Activated naive CD8-positive, alpha-beta T cell treated with anti-CD3 and anti-CD28 coated beads, Interleukin-2, amount 50 U/mL, for 24 hours (primary cell): ENCODE measurements at regions not wholly inside any gene's neighbourhood (a gene's known extent, or its start where the extent isn't known, plus 50 kb on each side); places are given as distances from the start of the nearest gene placed in this dataset.
A peak's percentile ranks its signal among the peaks of the same experiment; 100 is the strongest.

Experiments used
- ATAC-seq: fragments of 150-1000 bp; cut with Tn5 transposase; one replicate; pipeline ENCODE4 v1.10.0; 2021
- DNase-seq: peaks from one replicate; pipeline ENCODE4 v3.0.0; 2021
- H3K27ac Mint-ChIP-seq: one replicate; pipeline ENCODE4 v1.8.0; 2021; ENCODE audit warnings: mild to moderate bottlenecking, mixed read lengths
- H3K27me3 Mint-ChIP-seq: one replicate; pipeline ENCODE4 v1.8.0; 2021; ENCODE audit warnings: mixed read lengths
- H3K36me3 Mint-ChIP-seq: one replicate; pipeline ENCODE4 v1.8.0; 2021; ENCODE audit warnings: low read depth, mixed read lengths
- H3K4me1 Mint-ChIP-seq: one replicate; pipeline ENCODE4 v1.8.0; 2021; ENCODE audit warnings: mixed read lengths
- H3K4me3 Mint-ChIP-seq: one replicate; pipeline ENCODE4 v1.8.0; 2021; ENCODE audit warnings: mild to moderate bottlenecking, moderate library complexity, mixed read lengths
- H3K9me3 Mint-ChIP-seq: one replicate; pipeline ENCODE4 v1.8.0; 2021; ENCODE audit warnings: mixed read lengths

DNA sequence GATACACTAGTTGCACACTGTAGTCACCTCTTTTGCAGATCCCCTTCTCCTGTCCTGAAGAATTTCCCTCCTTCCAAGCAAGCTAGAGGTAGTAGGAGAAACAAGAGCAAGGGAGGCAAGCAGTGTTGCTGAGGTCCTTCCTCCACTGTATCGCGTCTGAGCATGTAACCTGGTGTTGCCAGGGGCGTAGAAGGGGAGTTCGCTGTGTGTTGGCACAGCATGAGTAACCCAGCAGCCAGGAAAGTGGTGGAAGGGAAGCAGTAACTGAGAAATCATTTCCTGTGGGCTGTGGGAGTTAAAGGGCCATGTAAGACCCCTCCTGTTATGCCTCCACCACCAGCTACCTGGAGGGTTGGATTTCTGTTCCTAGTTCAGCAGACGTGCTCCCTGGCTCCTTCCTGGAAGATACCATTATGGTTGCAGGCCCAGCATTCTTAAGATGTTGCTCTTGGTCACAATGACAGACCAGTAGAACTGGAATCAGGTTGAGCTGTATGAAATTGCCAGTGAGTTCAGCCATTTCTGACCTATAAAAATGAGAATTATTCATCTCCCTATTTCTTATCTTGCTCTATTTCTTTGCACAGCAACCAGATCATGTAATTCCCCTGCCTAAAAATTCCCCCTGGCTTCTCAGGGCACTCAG, 215.3 kb upstream of the TOPAZ1 start:
- ATAC-seq (no peak), DNase-seq (no peak)
- Mint-ChIP-seq H3K27me3 (peaks cover 39% of the 10 kb centered on the region), H3K27ac (no peak overlapping the region), H3K36me3 (no peaks in the 10 kb centered on the region), H3K4me1 (peaks cover 7% of the 10 kb centered on the region), H3K4me3 (no peak overlapping the region), H3K9me3 (no peaks in the 10 kb centered on the region)

- H3K4me1 Mint-ChIP-seq, result no peaks in the 10 kb centered on the region
- no peaks in the 10 kb centered on the region for H3K36me3 Mint-ChIP-seq
- ATAC-seq (no peak), DNase-seq (no peak)
- H3K27me3 Mint-ChIP-seq, result peaks cover 21% of the 10 kb centered on the region
- H3K9me3 Mint-ChIP-seq, result no peaks in the 10 kb centered on the region
- H3K27ac Mint-ChIP-seq, result no peak overlapping the region
- no peak overlapping the region for H3K4me3 Mint-ChIP-seq
Observed at GRCh38 chr3:44029100-44029499, 212.6 kb upstream of the TOPAZ1 start.

GRCh38 chr3:44030285-44030684, 211.4 kb upstream of the TOPAZ1 start:
- ATAC-seq (no peak), DNase-seq (no peak)
- H3K27ac Mint-ChIP-seq, result no peak overlapping the region
- H3K36me3 Mint-ChIP-seq, result no peaks in the 10 kb centered on the region
- H3K9me3 Mint-ChIP-seq, result no peaks in the 10 kb centered on the region
- H3K4me3 Mint-ChIP-seq, result no peak overlapping the region
- H3K27me3 Mint-ChIP-seq, result peaks cover 17% of the 10 kb centered on the region
- no peaks in the 10 kb centered on the region for H3K4me1 Mint-ChIP-seq

GRCh38 chr3:44030687-44031305, 210.9 kb upstream of the TOPAZ1 start:
- H3K27me3 Mint-ChIP-seq, result peaks cover 20% of the 10 kb centered on the region
- no peak for ATAC-seq
- no peaks in the 10 kb centered on the region for H3K4me1 Mint-ChIP-seq
- H3K27ac Mint-ChIP-seq, result no peak overlapping the region
- H3K4me3 Mint-ChIP-seq, result no peak overlapping the region
- no peak for DNase-seq
- no peaks in the 10 kb centered on the region for H3K36me3 Mint-ChIP-seq
- H3K9me3 Mint-ChIP-seq, result no peaks in the 10 kb centered on the region

- Mint-ChIP-seq H3K27me3 (peaks cover 18% of the 10 kb centered on the region), H3K4me1 (no peaks in the 10 kb centered on the region), H3K36me3 (no peaks in the 10 kb centered on the region), H3K4me3 (no peak overlapping the region), H3K27ac (no peak overlapping the region), H3K9me3 (no peaks in the 10 kb centered on the region)
- DNase-seq (no peak), ATAC-seq (no peak)
Observed at GRCh38 chr3:44031387-44032380, 210.0 kb upstream of the TOPAZ1 start.

DNA sequence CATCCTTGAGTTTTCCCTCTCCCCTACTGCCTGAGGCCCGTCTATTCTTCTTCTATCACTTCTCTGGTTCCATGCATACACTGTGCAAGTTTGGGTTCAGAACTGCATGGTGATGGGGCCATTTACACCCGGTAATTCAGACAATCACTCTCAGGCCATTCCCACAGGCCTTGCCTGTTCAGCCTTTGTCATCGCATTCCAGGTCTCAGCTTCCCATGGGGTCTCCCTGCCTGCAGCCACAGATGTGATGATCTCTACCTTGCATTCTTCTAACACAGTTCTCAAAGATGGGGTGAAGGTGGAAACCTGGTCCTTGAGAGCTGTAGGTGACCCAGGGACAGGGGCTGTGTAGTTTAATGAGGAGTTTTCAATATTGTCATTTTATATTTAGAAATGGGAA, 209.2 kb upstream of the TOPAZ1 start:
- Mint-ChIP-seq H3K9me3 (no peaks in the 10 kb centered on the region), H3K4me3 (no peak overlapping the region), H3K4me1 (no peaks in the 10 kb centered on the region), H3K27ac (no peak overlapping the region), H3K27me3 (peaks cover 12% of the 10 kb centered on the region), H3K36me3 (no peaks in the 10 kb centered on the region)
- ATAC-seq (no peak), DNase-seq (no peak)

DNA sequence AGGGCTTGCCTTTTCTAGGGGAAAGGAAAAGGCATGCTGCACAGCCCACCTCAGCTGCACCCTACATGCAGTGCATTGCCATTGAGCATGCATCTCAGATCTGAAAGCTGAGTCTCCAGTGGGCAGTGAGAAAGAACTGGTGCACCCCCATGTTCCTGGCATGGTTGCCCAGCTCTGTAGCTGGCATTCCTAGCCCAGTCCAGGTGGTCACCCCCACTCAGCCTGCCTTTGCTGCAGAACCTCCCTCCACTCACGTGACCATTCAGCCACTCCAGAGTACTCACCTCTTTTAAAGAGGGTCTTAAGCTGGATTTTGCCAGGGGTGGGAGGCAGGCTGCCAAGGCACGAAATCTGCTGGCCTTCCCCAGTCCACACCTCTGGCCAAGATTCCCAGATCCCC, 208.6 kb upstream of the TOPAZ1 start:
- peaks cover 11% of the 10 kb centered on the region for H3K27me3 Mint-ChIP-seq
- no peaks in the 10 kb centered on the region for H3K9me3 Mint-ChIP-seq
- no peaks in the 10 kb centered on the region for H3K4me1 Mint-ChIP-seq
- no peaks in the 10 kb centered on the region for H3K36me3 Mint-ChIP-seq
- ATAC-seq (no peak), DNase-seq (no peak)
- no peak overlapping the region for H3K27ac Mint-ChIP-seq
- no peak overlapping the region for H3K4me3 Mint-ChIP-seq

GRCh38 chr3:44036850-44037249, 204.8 kb upstream of the TOPAZ1 start:
- H3K4me1 Mint-ChIP-seq, result no peaks in the 10 kb centered on the region

DNA sequence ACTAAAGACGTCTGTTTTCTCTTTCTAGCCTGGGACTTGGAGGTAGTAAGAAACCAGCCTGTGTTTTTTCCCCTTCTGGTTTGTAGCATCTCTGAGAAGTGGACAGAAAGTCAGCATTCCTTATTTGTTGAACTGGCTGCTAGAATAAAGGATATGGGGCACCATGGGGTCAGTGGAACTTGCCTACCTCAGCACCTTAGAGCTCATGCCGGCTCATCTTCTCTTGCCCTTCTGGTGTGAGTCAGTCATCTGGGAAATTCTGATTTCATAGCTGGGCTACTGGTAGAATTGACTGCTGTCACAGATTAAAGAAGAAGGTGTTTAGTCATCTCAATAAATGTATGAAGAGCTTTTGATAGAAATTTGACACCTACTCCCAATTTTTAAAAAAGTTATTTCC, 202.7 kb upstream of the TOPAZ1 start:
- no peak for DNase-seq
- ATAC-seq, result no peak
- H3K4me3 Mint-ChIP-seq, result no peak overlapping the region
- H3K9me3 Mint-ChIP-seq, result no peaks in the 10 kb centered on the region
- H3K27ac Mint-ChIP-seq, result no peak overlapping the region
- H3K27me3 Mint-ChIP-seq, result peaks cover 11% of the 10 kb centered on the region
- no peaks in the 10 kb centered on the region for H3K36me3 Mint-ChIP-seq
- no peaks in the 10 kb centered on the region for H3K4me1 Mint-ChIP-seq

More at GRCh38 chr3:44036850-44037249, 204.8 kb upstream of the TOPAZ1 start:
- DNase-seq (no peak), ATAC-seq (no peak)
- no peak overlapping the region for H3K4me3 Mint-ChIP-seq
- no peaks in the 10 kb centered on the region for H3K36me3 Mint-ChIP-seq
- H3K27me3 Mint-ChIP-seq, result peaks cover 11% of the 10 kb centered on the region
- H3K9me3 Mint-ChIP-seq, result no peaks in the 10 kb centered on the region
- H3K27ac Mint-ChIP-seq, result no peak overlapping the region

- Mint-ChIP-seq H3K27ac (no peak overlapping the region), H3K4me1 (peaks cover 17% of the 10 kb centered on the region), H3K27me3 (peaks cover 8% of the 10 kb centered on the region), H3K9me3 (no peaks in the 10 kb centered on the region), H3K36me3 (no peaks in the 10 kb centered on the region), H3K4me3 (no peak overlapping the region)
- ATAC-seq (no peak), DNase-seq (no peak)
Observed at GRCh38 chr3:44041726-44042125, 200.0 kb upstream of the TOPAZ1 start.

DNA sequence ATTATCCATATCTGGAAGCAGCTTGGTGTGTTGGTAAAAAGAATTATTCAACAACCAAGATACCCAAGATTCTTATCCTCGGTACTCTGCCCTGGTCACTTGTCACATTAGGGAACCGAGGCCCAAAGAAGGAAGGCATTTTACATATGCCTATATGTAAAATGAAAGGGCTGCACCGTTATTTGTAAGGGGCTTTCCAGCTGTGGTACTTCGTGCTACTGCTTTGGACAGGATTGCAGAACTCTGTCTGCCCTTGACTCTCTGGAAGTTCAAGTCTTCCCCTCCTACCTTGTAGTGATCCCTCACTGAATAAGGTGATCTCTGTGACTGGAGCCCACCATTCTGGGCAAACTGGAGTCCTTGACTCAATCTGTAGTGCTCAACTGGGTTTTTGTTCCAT, 198.9 kb upstream of the TOPAZ1 start:
- H3K9me3 Mint-ChIP-seq, result no peaks in the 10 kb centered on the region
- no peaks in the 10 kb centered on the region for H3K36me3 Mint-ChIP-seq
- H3K4me1 Mint-ChIP-seq, result peaks cover 17% of the 10 kb centered on the region
- no peak overlapping the region for H3K4me3 Mint-ChIP-seq
- peaks cover 8% of the 10 kb centered on the region for H3K27me3 Mint-ChIP-seq
- H3K27ac Mint-ChIP-seq, result no peak overlapping the region
- no peak for ATAC-seq
- no peak for DNase-seq

- ATAC-seq (peak; percentile 86), DNase-seq (peak; percentile 56)
- Mint-ChIP-seq H3K9me3 (no peaks in the 10 kb centered on the region), H3K27ac (peak overlapping the region; percentile 5), H3K4me1 (peaks cover 21% of the 10 kb centered on the region), H3K36me3 (no peaks in the 10 kb centered on the region), H3K27me3 (peaks cover 3% of the 10 kb centered on the region), H3K4me3 (no peak overlapping the region)
Observed at GRCh38 chr3:44045476-44046275, 196.0 kb upstream of the TOPAZ1 start.

- Mint-ChIP-seq H3K36me3 (no peaks in the 10 kb centered on the region), H3K9me3 (no peaks in the 10 kb centered on the region), H3K4me1 (peaks cover 21% of the 10 kb centered on the region), H3K27me3 (peaks cover 3% of the 10 kb centered on the region), H3K27ac (no peak overlapping the region), H3K4me3 (no peak overlapping the region)
- DNase-seq, result no peak
- no peak for ATAC-seq
Observed at GRCh38 chr3:44047796-44048195, 193.9 kb upstream of the TOPAZ1 start.

DNA sequence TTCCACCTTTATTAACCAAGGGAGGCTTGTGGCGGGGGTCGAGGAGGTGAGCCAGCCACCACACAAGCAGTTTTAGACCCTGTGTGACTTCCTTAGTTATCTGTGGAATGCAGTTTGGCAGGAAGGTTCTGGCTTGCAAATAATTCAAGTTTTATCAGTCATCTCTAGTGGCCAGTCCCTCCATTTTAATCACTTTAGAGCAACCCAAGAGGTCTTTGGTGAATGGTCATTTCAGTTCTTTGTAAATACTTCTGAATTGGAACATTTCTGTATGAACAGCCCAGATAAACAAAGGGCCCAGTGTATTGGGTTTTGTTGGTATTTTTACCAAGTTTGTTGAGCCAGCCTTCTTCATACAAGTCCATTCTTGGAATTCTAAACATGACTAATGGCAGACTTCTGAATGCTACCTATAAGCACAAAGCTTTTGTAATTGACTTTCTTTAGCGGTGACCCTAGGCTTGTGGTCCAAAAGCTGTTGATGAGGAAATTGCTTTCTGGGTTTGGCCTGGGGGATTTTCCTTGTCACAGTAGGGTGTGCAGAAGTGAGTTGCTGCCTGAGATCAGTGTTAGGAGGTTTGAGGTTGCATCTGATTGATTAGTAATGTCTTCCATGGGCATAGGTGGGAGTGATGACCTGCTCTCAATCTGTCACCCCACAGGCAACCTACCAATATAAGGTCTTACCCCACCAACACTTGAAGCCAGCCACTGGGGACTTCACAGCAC, 193.3 kb upstream of the TOPAZ1 start:
- Mint-ChIP-seq H3K4me3 (no peak overlapping the region), H3K27me3 (peaks cover 3% of the 10 kb centered on the region), H3K36me3 (no peaks in the 10 kb centered on the region), H3K27ac (no peak overlapping the region), H3K4me1 (peaks cover 21% of the 10 kb centered on the region), H3K9me3 (no peaks in the 10 kb centered on the region)
- ATAC-seq (peak; percentile 55), DNase-seq (no peak)
